Astrocyte (in vitro differentiated cells and primary cell): ENCODE measurements at regions not wholly inside any gene's neighbourhood (a gene's known extent, or its start where the extent isn't known, plus 50 kb on each side); places are given as distances from the start of the nearest gene placed in this dataset.
A peak's percentile ranks its signal among the peaks of the same experiment; 100 is the strongest.

Experiments used
- DNase-seq: peaks from one replicate; pipeline ENCODE4 v3.0.0-alpha.2; 2010; ENCODE audit warnings: low read depth
- FAIRE-seq: peaks from 2 replicates; lab custom pipeline; 2011; peaks lifted over from hg19 to GRCh38; lab: Jason Lieb, UNC
- H2AFZ ChIP-seq: 2 replicates; pipeline ENCODE4 v1.6.0; 2012; ENCODE audit warnings: low read depth, low read length, inconsistent platforms
- H3K27ac ChIP-seq: 2 replicates; pipeline ENCODE4 v1.5.1; 2011; ENCODE audit warnings: low read depth, low read length, inconsistent platforms
- H3K27me3 ChIP-seq: 2 replicates; pipeline ENCODE4 v1.6.0; 2011; ENCODE audit warnings: low read length, inconsistent platforms; ENCODE audit not compliant: insufficient read depth
- H3K36me3 ChIP-seq: 2 replicates; pipeline ENCODE4 v1.5.1; 2011; ENCODE audit warnings: low read length, inconsistent platforms; ENCODE audit not compliant: insufficient read depth
- H3K4me1 ChIP-seq: 2 replicates; pipeline ENCODE4 v1.5.1; 2011; ENCODE audit warnings: low read length, inconsistent platforms; ENCODE audit not compliant: insufficient read depth
- H3K4me2 ChIP-seq: 2 replicates; pipeline ENCODE4 v1.6.0; 2012; ENCODE audit warnings: low read length, inconsistent platforms
- H3K4me3 ChIP-seq: 2 replicates; pipeline ENCODE4 v1.5.1; 2011; ENCODE audit warnings: low read depth, mild to moderate bottlenecking, low read length, inconsistent platforms; ENCODE audit not compliant: insufficient read depth
- H3K79me2 ChIP-seq: 2 replicates; pipeline ENCODE4 v1.6.0; 2012; ENCODE audit warnings: mild to moderate bottlenecking, low read length, inconsistent platforms; ENCODE audit not compliant: insufficient read depth
- H3K9ac ChIP-seq: 2 replicates; pipeline ENCODE4 v1.6.0; 2012; ENCODE audit warnings: mild to moderate bottlenecking, low read length, inconsistent platforms
- H3K9me3 ChIP-seq: 2 replicates; pipeline ENCODE4 v1.5.1; 2012; ENCODE audit warnings: low read depth, mild to moderate bottlenecking, low read length, inconsistent platforms; ENCODE audit not compliant: insufficient read depth
- H4K20me1 ChIP-seq: 2 replicates; pipeline ENCODE4 v1.6.0; 2012; ENCODE audit warnings: low read length, inconsistent platforms; ENCODE audit not compliant: insufficient read depth
- H3K27ac Mint-ChIP-seq: one replicate; pipeline ENCODE4 v1.8.0; 2021; ENCODE audit warnings: mild to moderate bottlenecking, mixed read lengths; ENCODE audit not compliant: unreplicated experiment
- H3K27me3 Mint-ChIP-seq: one replicate; pipeline ENCODE4 v1.8.0; 2021; ENCODE audit warnings: low read depth, mixed read lengths; ENCODE audit not compliant: unreplicated experiment
- H3K36me3 Mint-ChIP-seq: one replicate; pipeline ENCODE4 v1.8.0; 2021; ENCODE audit warnings: low read depth, mixed read lengths; ENCODE audit not compliant: unreplicated experiment
- H3K4me1 Mint-ChIP-seq: one replicate; pipeline ENCODE4 v1.8.0; 2021; ENCODE audit warnings: low read depth, mixed read lengths; ENCODE audit not compliant: unreplicated experiment
- H3K4me3 Mint-ChIP-seq: one replicate; pipeline ENCODE4 v1.8.0; 2021; ENCODE audit warnings: mild to moderate bottlenecking, moderate library complexity, mixed read lengths; ENCODE audit not compliant: unreplicated experiment
- H3K9me3 Mint-ChIP-seq: one replicate; pipeline ENCODE4 v1.8.0; 2021; ENCODE audit warnings: mild to moderate bottlenecking, mixed read lengths; ENCODE audit not compliant: unreplicated experiment
- EZH2 ChIP-seq: IDR thresholded peaks from 2 replicates; pipeline ENCODE4 v1.6.1; 2012; ENCODE audit warnings: mild to moderate bottlenecking, low read length, inconsistent platforms; ENCODE audit not compliant: insufficient read depth
- TF ChIP-seq, protein P1 (sequence below): IDR thresholded peaks from 2 replicates; pipeline ENCODE4 v1.5.1; 2011; ENCODE audit warnings: low read depth, mild to moderate bottlenecking, inconsistent platforms, low read length, moderate library complexity; ENCODE audit not compliant: insufficient read depth

DNA sequence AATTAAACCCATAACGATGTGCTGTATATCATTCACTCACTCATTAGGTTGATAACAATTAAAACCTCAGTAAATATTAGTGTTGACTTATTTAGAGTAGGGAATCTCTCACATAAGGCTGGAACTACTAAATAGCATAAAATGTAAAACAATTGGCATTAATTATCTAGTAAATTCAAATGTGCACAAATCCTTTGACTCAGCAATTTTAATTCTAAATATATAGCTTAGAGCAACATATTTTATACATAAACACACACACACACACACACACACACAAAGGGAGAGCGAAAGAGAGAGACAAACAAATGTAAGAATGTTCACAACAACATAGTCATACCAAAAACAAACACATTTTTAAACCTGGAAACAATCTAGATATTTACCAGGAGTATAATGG lies 443.1 kb upstream of the KCNH7 start:
- Mint-ChIP-seq H3K27ac (no peak overlapping the region), H3K36me3 (no peaks in the 10 kb centered on the region), H3K9me3 (peaks cover 12% of the 10 kb centered on the region), H3K4me1 (no peaks in the 10 kb centered on the region), H3K4me3 (no peak overlapping the region), H3K27me3 (no peaks in the 10 kb centered on the region)
- TF ChIP-seq EZH2 = no peak
- TF ChIP-seq, protein P1, sequence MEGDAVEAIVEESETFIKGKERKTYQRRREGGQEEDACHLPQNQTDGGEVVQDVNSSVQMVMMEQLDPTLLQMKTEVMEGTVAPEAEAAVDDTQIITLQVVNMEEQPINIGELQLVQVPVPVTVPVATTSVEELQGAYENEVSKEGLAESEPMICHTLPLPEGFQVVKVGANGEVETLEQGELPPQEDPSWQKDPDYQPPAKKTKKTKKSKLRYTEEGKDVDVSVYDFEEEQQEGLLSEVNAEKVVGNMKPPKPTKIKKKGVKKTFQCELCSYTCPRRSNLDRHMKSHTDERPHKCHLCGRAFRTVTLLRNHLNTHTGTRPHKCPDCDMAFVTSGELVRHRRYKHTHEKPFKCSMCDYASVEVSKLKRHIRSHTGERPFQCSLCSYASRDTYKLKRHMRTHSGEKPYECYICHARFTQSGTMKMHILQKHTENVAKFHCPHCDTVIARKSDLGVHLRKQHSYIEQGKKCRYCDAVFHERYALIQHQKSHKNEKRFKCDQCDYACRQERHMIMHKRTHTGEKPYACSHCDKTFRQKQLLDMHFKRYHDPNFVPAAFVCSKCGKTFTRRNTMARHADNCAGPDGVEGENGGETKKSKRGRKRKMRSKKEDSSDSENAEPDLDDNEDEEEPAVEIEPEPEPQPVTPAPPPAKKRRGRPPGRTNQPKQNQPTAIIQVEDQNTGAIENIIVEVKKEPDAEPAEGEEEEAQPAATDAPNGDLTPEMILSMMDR = no peak
- no peaks in the 10 kb centered on the region for H3K36me3 ChIP-seq
- H3K9me3 ChIP-seq = no peaks in the 10 kb centered on the region
- H3K4me1 ChIP-seq = no peaks in the 10 kb centered on the region
- H3K4me2 ChIP-seq = no peak overlapping the region
- no peaks in the 10 kb centered on the region for H3K27me3 ChIP-seq
- no peak overlapping the region for H2AFZ ChIP-seq
- H3K79me2 ChIP-seq = no peaks in the 10 kb centered on the region
- no peaks in the 10 kb centered on the region for H4K20me1 ChIP-seq
- H3K4me3 ChIP-seq = no peak overlapping the region
- DNase-seq = no peak
- FAIRE-seq = no peak
- H3K27ac ChIP-seq = no peak overlapping the region
- H3K9ac ChIP-seq = no peak overlapping the region

- Mint-ChIP-seq H3K27ac (no peak overlapping the region), H3K4me1 (peaks cover 5% of the 10 kb centered on the region), H3K27me3 (no peaks in the 10 kb centered on the region), H3K4me3 (no peak overlapping the region), H3K36me3 (peaks cover 3% of the 10 kb centered on the region), H3K9me3 (peaks cover 10% of the 10 kb centered on the region)
- DNase-seq (no peak), FAIRE-seq (no peak)
- Histone ChIP-seq H3K27me3 (no peaks in the 10 kb centered on the region), H2AFZ (no peak overlapping the region), H3K4me1 (peaks cover 5% of the 10 kb centered on the region), H3K4me2 (no peak overlapping the region), H3K9ac (no peak overlapping the region), H3K79me2 (no peaks in the 10 kb centered on the region), H3K9me3 (peaks cover 2% of the 10 kb centered on the region), H4K20me1 (no peaks in the 10 kb centered on the region), H3K27ac (no peak overlapping the region), H3K4me3 (no peak overlapping the region), H3K36me3 (no peaks in the 10 kb centered on the region)
- TF ChIP-seq EZH2 = no peak
- TF ChIP-seq, protein P1 = no peak
Measured at GRCh38 chr2:163269374-163270021, 430.9 kb upstream of the KCNH7 start.

DNA sequence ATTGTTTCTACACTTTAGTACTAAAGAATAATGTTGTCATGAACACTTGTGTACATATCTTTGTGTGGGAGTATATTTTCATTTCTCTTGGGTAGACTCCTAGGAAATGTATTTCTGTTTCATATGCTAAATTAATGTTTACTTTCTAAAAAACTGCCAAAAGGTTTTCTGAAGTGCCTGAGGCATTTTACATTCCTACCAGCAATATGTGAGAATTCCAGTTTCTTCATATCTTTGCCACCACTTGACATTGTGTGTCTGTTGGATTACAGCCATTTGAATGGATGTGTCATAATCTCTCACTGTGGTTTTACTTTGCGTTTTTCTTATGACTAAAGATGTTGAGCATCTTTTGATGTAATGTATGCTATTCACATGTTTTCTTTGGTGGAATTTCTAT lies 428.2 kb upstream of the KCNH7 start:
- no peaks in the 10 kb centered on the region for H3K79me2 ChIP-seq
- peak overlapping the region; percentile 14 for H3K27ac ChIP-seq
- Mint-ChIP-seq H3K27me3 (no peaks in the 10 kb centered on the region), H3K36me3 (no peaks in the 10 kb centered on the region), H3K4me1 (peaks cover 10% of the 10 kb centered on the region), H3K9me3 (no peaks in the 10 kb centered on the region), H3K4me3 (no peak overlapping the region), H3K27ac (no peak overlapping the region)
- H2AFZ ChIP-seq = no peak overlapping the region
- H3K36me3 ChIP-seq = no peaks in the 10 kb centered on the region
- no peaks in the 10 kb centered on the region for H3K27me3 ChIP-seq
- no peaks in the 10 kb centered on the region for H4K20me1 ChIP-seq
- FAIRE-seq = peak; percentile 93
- no peak overlapping the region for H3K4me3 ChIP-seq
- peak overlapping the region; percentile 60 for H3K4me2 ChIP-seq
- H3K9me3 ChIP-seq = no peaks in the 10 kb centered on the region
- no peak for TF ChIP-seq EZH2
- TF ChIP-seq, protein P1 = peak; percentile 29
- DNase-seq = peak; percentile 98
- H3K4me1 ChIP-seq = peaks cover 5% of the 10 kb centered on the region
- H3K9ac ChIP-seq = no peak overlapping the region
